GM18909 (cell line): ENCODE measurements at regions not wholly inside any gene's neighbourhood (a gene's known extent, or its start where the extent isn't known, plus 50 kb on each side); places are given as distances from the start of the nearest gene placed in this dataset.

ENCODE experiments used
- ATAC-seq: cut with Tn5 transposase; IDR thresholded peaks from one replicate; pipeline ENCODE4 v1.9.1; 2021; ENCODE audit warnings: mild to moderate bottlenecking; ENCODE audit not compliant: unreplicated experiment, poor library complexity

DNA sequence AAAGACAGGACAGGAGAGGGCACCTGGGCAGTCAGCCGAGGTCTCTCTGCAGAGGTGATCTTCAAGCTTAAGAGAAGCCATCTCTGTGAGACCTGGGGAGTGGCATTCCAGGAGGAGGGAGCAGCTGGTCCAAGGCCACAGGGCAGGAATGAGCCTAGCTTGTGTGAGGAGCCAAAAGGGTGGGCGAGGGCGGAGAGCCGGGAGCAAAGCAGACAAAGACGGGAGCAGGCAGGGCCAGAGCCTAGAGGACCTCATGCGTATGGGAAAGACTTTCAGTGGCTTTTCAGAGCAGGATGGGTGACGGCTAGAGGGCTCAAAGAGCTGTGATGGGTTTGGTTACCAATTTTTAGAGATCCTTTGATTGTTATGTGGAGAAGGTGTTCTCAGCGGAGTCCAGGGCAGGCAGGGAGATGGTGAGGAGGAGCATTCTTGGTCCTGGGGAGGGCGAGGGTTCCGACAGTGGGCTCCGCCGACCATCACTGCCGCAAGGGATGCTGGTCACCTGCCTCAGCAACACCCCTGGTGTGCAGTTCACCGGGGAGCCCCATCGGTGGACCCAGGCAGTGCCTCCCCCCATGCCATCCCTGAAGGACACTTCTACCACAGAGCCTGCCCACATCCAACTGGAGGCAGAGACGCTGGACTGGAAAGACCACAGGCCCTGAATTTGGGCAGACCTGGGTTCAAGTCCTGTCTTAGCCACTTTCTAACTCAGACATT is 122.9 kb upstream of the IRF2BP2 start:
- ATAC-seq: no peak

DNA sequence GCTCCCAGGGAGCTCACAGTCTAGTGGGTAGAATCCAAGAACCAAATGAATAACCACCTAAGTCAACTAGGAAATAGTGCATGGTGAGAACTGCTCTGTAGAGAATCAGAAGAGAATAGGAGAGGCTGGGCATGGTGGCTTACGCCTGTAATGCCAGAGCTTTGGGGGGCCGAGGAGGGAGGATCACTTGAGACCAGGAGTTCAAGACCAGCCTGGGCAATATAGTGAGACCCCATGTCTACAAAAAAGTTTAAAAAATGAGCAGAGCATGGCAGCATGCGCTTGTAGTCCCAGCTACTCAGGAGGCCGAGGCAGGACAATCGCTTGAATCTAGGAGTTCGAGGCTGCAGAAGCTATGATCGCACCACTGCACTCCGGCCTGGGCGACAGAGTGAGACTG is 122.3 kb upstream of the IRF2BP2 start:
- ATAC-seq: no peak

DNA sequence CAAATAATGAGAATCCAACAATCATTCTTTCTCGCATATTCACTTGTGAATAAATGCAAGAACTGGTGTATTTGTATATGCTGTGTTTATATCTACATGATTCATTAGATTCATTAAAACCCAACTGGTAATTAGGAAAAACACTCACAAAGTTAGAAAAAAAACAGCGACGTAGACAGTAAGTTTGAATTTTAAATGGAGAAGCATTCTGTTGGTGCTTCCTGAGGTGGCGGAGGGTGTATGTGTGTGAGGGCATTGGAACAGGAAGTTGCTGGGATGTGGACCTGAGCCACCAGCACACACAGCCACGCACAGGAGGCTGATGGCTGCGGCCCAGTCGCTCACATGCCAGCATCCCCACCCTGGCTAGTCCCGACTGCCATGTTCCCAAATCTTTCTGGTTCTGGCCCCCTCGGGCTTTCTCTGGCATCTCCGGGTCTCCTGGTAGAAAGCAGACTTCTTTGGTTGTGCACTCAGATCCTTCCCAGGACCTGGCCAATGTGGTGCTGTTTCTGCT is 121.6 kb upstream of the IRF2BP2 start:
- peak; percentile 41 for ATAC-seq

DNA sequence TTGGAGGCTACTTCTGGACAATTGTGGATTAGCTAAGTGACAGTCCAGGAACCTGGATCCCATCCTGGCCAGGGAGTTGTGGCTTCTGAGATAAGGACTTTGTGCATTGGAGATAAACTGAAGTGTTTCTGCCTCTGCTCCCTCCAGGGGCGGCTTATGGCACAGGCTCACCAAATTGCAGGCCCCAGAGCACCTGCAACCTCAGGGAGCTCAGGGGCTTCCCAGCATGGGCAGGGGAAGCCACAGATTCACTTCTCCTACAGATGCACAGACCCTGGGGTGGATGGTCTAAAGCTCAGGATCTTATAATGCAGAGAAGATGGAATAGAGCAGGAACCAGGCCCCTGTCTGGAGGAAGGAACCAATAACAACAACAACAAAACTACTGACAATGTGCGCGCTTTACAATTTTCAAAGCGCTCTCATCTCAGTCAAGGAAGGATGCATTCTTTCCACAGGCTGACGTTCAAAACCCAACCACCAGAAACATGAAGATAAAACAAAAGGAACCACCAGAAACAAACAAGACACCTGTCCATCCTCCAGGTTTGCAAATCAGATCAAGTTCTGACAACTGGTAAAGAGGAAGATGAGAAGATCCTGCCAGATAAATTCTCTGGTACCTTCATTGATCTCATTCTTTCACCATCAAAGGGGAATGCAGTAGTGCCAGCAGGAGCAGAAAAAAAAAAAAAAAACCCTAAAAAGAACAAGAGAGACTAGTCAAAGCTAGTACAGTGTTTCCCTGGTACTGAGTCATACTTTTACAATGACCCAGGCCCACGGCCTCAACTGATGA is 121.0 kb upstream of the IRF2BP2 start:
- ATAC-seq: peak; percentile 61

DNA sequence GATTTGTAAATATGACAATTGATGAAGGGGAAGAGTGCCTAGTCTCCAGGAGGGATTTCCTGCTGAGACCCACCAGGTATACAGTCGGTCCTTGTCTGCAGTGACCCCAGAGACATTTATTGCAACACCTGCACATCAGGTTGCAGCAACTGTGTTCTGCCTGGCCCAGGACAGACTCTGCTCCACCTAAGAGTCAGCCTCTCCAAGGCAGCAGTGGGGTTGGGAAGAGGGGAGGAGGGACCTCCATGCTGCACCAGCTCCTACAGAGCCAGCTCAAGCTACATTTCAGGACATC is 120.4 kb upstream of the IRF2BP2 start:
- ATAC-seq: no peak

DNA sequence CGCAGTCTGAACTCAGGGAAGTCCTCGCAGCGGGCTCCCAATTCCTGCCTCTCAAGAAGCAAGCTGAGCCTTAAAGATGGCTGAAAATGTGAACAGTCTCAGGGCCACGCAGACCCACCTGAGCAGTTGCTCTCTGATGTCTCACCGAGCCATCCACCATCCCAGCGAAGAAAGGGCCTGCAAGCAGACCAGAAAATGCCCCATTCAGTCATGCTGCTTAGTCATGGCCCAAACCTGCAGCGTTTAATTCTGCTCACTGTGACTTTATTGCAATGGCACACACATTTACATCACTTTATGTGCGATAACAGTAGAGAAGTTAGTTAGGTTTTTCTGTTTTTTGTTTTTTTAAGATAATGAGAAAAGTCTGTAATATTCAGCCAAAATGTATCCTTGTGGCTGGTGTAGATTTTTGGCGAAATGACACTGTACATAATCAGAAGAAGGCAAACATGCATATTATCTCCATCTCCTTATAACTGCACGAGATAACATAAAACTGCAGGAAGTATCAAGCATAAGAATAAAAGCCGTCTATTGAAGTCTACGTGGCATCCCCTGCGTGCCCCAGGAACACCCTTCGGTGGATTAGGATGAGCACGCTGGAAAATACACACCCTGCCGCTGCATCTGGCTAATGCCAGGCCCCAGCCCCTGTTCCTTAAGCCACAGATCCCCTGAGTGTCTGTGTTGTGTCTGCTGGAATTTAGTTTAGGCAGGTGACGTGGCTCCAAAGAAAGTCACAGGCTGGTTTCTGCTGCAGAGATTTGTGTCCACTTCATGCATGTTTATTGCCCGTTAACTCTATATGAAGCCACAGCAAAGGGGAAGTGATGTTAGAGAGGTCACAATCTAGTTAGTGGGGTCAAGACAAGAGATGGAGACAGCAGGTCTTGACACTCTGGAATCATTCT is 119.8 kb upstream of the IRF2BP2 start:
- ATAC-seq: no peak

DNA sequence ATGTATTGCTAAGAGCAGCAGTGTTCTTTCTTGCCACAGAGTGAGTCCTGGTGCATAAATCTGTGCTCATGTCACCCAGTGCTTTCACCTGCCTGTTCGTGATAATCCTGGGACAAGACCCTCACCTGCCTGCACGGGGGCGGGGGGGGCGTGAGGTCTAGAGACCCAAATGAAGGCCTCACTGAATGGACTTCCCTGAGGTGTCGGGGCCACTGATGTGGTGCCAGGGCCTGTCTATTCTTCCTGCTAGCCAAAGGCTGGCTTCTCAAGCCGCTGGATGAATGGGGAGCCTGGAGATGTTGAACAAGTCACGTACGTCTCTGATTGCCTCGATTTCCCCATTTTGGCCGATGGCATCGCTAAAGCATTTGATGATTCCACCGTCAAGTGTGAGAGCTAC is 118.8 kb upstream of the IRF2BP2 start:
- ATAC-seq: no peak

DNA sequence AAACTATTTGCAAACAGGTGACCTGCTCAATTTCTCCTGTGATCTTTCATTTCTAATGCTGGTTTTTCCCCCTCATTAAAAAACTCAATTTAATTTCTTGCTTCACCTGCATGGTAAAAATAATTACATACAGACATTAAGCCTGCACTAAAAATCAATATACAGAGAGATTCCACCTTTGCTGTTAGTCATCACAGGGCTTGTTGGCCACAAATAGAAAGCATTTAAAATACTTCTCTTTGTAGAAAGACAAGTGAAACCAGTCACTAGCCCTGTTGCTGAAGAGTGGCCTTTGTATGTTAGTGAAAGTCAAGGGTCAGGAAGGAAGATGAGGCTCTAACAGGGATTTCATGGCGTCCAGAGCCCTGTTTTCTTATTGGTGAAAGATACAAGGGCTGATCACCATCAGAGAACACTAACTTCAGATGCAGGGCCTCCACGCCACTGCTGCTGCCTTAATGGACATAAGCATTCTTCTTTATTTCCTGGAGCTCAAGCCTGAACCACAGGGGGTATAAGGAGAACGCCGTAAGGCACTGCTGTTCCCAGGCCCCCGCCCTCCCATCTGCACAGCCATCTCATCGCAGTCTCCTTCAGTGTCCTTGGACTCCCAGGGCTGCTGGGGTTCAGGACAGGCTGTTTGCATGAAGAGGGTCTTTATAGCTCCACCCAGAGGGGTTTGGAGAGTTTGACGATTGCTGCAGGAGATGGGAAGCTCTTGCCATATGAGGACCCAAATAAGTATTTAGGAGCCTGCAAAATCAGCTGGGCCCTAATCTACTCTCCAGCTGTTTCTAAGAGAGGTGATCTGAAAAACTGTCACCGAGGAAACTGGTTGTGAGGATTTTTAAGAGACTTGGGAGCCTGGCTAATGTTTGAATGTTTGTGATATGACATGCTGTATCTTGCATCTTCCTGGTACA is 117.3 kb upstream of the IRF2BP2 start:
- ATAC-seq: no peak

DNA sequence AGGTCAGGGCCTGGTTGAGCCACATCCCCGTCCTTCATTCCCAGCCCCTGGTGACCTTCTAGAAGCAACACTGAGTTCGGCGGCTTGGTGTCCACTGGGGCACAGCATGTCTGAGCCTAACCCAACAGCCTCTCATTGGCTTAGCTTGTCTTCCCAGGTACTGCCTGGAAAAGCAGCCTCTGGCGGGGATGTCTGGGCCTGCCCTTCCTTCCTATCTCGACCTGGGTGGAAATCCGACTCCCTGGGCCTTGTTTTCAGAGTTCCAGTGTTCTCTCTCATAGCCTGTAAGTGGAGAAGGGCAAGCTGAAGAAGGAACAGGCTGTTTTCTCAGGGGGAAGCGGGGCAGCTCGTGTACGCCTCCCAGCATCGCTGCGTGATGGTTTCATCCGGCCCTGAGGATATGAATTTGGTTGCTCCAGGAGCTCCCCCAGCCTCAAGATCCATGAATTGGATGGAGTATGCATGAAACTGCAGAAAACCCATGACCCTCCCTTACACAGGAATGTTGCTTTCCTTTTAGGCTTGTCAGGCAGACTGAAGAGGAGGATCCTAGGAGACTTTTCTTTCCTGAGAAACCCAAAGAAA is 116.5 kb upstream of the IRF2BP2 start:
- ATAC-seq: no peak

DNA sequence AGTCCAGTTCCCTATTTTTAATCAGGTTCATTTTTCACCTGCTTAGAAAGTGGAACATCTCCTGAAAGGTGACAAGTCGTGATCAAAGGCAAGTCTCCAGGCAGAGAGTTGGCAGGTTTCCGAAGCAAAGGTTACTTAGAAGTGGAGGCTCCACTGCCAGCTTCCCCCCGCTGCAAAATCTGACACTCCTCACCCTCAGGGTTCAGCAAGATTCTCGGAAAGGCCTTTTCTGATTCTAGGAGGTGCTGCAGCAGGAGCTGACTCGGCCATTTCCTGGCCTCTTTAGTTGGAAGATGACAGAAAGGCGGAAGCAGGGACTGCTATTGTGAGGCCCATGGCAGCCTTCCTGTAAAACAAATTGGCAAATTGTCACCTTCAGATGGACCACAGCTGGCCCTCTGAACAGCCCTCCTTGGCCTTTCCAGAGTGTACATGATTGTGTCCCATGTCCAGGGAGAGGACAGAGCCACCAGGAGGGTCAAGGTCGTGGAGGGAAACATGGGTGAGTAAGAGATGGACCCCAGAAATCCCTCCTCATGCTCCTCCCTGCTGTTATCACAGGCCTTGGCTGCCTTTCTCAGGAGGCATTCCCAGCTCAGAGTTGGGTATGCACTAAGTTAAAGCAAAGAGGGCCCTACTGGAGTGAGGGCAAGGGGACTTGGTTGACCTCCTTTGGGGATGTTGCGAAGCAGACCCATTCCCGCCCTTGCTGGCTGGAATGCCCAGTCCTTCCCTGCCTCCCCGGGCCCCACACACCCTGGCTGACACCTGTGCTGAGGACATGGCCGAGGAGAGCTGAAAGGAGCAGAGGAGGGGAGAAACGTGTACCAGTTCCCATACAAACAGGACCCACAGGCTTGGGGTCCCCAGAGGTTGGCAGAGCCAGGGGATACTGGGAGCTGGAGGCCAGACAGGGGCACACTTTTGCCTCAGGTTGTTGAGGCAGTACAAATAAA is 115.5 kb upstream of the IRF2BP2 start:
- no peak for ATAC-seq

DNA sequence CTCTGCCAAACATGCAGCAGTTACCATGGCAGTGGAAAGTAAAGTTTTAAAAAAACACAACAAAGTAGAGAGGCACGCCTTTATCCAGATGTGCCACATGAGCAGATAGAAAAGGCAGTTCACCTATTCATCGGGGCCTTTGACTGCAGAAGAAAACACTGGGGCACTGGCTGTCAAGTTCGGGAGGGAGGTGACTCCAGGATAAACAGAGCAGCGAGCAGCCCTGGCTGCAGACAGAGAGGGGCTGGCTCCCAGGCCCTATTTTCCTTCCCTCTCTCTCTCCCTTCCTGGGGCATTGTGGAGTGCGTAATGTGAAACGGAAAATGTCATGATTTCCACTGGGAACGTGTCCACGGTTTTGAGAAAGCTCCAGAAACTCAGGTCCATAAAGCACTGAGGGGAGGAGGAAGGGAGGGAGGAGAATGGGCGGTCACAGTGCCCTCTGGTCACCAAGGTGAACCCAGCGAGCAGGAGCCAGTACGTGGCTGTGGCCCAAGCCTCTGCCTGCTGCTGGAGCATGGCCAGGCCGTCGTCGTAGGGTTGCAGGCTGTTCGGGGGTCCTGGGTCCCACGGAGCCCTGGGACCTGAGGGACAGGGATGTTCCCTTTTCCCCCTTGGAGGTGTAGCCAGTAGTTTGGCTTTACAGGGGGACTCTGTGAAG is 114.7 kb upstream of the IRF2BP2 start:
- ATAC-seq: no peak

DNA sequence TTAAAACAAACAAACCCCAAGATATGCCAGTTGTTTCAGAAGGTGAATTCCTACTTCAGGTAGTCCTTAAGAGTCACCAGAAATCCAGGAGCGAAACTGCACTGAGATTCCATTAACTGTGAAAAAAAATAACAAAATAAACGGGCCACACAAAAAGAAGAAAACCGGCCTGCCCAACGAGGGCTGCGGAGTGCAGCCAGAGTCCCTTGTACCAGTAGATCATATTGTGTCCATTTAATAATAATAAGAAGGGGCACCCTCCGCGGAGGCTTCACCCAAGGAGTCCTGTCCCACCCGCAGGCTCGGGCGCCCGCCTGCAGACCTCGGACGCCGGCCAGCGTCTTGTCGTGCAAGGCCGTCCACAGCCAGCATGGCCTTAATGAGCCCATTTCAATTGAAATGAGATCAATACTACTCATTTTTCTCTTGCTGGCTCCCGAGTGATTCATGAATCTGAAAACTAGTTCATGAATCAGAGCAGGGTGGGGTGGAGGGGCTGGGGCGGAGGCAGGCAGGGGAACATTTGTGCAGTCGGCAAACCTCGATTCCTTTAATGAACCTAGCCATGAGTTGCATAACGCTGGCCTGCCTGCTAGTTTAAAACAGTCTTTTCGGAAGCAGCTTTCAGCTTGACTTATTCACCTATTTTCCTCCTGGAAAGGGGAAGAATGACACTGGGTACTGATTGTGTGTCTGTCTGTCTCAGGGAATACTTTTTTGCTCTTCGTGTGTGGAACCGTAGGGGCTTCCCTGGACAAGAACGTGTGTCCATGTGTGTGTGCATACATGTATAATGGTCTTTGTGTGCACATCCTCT is 113.1 kb upstream of the IRF2BP2 start:
- no peak for ATAC-seq

DNA sequence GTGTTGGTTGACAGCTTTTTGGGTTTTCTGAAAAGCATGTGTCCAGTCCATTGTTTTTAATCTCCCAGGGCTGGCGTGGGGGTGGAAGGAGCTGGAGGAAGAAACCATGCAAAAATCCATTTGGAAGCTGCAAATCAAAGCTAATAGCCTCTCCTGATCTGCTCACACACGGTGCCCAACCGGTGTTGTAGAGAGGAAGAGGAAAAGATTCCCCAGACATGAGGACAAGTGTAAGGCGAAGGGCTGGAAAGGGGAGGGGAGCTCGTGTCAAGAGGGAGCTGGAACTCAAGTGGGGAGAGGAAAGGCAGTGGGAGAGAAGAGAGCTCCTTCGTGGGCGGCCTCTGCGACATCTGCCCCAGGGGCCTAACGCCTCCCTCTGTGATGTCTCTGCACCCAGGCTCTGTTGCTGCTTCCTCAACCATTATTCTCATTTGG is 112.3 kb upstream of the IRF2BP2 start:
- no peak for ATAC-seq

DNA sequence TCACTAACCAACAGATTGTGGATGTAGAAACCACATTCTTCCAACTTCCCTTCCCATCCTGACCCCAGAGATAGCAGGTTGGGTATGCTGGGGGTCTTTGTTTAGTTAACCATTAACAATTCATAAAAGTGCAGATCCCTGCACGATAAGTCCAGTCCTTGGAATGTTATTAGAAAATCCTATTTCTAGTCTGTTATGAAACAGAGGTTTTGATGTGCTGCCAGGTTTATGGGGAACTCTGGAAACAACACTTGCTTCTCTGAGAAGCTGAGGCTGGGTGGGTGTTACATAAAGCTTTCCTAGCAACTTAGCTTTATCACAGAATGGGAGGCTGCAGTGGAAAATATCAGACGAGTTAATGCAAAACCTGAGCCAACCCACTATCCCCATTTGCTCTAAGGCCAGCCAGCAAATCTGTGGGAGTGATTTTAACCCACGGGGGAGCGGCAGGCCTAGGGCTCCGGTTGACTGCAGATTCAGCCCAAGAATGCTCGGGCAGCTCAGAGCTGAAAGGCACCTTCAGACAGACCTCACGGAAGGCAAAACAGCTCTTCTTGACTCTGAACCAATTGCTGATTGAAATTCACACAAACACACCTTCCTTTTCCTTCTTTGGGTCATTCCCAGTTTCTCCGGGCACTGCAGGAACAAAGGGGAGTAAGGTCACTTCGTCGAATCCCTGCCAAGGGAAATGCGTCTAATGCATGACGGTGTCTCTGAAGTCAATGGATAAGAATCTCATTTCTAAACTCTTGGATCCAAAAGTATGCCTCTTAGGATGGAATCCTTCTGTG is 111.7 kb upstream of the IRF2BP2 start:
- ATAC-seq: no peak

DNA sequence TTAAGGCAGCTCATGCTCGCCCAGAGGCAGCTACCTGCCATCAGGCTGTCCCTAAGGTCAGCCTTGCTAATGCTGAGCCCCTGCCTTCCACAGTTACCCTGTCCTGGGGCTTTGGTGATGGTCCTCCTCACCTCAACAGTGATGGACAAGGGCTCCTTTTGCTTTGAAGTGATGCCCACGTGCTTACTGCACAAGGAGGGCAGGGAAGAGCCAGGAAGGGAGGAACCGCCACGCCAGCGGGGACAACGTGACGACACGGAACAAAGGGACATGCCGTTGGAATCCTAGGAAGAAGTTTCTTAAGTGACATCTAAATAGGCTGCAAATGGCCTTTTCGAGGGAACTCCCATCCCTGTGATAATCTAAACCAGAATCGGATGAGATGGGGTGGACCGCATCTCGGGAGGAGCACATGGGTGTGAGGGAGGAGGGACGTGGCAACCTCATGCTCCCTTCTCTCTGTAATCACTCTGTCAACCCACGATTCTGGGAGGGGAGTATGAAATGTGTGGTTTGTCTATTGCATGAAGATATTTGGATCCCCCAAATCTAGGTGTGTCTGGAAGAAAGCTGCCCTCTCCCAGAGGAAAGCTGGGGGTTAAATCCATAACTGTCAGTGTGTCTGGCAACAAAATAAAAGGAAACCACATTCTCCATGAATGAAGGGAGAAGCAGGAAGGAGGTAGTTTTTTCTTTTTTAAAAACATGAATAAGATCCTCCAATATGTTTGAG is 110.9 kb upstream of the IRF2BP2 start:
- ATAC-seq: no peak
